ENCODE measurements at regions not wholly inside any gene's neighbourhood (a gene's known extent, or its start where the extent isn't known, plus 50 kb on each side); places are given as distances from the start of the nearest gene placed in this dataset.

- no peak for DNase-seq
Measured at GRCh38 chr15:61736790-61737189, 323.5 kb downstream of the VPS13C start.

GRCh38 chr15:61731099-61731498 lies 329.1 kb downstream of the VPS13C start:
- DNase-seq: no peak

GRCh38 chr15:61729646-61730045 lies 330.6 kb downstream of the VPS13C start:
- DNase-seq: no peak

GRCh38 chr15:61726166-61726565 lies 334.1 kb downstream of the VPS13C start:
- DNase-seq: no peak

GRCh38 chr15:61725251-61725650 lies 335.0 kb downstream of the VPS13C start:
- no peak for DNase-seq

GRCh38 chr15:61724251-61724939 lies 335.9 kb downstream of the VPS13C start:
- DNase-seq: no peak

GRCh38 chr15:61721418-61721817 lies 338.8 kb downstream of the VPS13C start:
- DNase-seq: no peak

GRCh38 chr15:61720197-61720704 lies 340.0 kb downstream of the VPS13C start:
- no peak for DNase-seq

- peak; percentile 10 for DNase-seq
Measured at GRCh38 chr15:61715082-61715481, 345.2 kb downstream of the VPS13C start.

- DNase-seq: no peak
Measured at GRCh38 chr15:61712129-61712759, 348.0 kb downstream of the VPS13C start.

- DNase-seq: peak; percentile 39
Measured at GRCh38 chr15:61702224-61703020, 357.8 kb downstream of the VPS13C start.

- DNase-seq: no peak
Measured at GRCh38 chr15:61701455-61701854, 358.8 kb downstream of the VPS13C start.

GRCh38 chr15:61700803-61701202 lies 359.4 kb downstream of the VPS13C start:
- no peak for DNase-seq

GRCh38 chr15:61697796-61698195 lies 362.5 kb downstream of the VPS13C start:
- no peak for DNase-seq

GRCh38 chr15:61689067-61689466 lies 371.2 kb downstream of the VPS13C start:
- DNase-seq: no peak

GRCh38 chr15:61687651-61688050 lies 372.6 kb downstream of the VPS13C start:
- no peak for DNase-seq

GRCh38 chr15:61687124-61687523 lies 373.1 kb downstream of the VPS13C start:
- DNase-seq: no peak

GRCh38 chr15:61685971-61686370 lies 374.3 kb downstream of the VPS13C start:
- DNase-seq: no peak

GRCh38 chr15:61685534-61685933 lies 374.7 kb downstream of the VPS13C start:
- DNase-seq: no peak

- DNase-seq: no peak
Measured at GRCh38 chr15:61684749-61685467, 375.3 kb downstream of the VPS13C start.

- DNase-seq: no peak
Measured at GRCh38 chr15:61682891-61683735, 377.1 kb downstream of the VPS13C start.

GRCh38 chr15:61681676-61682075 lies 378.6 kb downstream of the VPS13C start:
- no peak for DNase-seq

All from COR-L47 (cell line).